Endodermal cell (in vitro differentiated cells): ENCODE measurements at regions not wholly inside any gene's neighbourhood (a gene's known extent, or its start where the extent isn't known, plus 50 kb on each side); places are given as distances from the start of the nearest gene placed in this dataset.

ENCODE experiments used
- DNase-seq: peaks from one replicate; pipeline ENCODE4 v3.0.0-alpha.2; 2017
- H3K27ac ChIP-seq: 2 replicates; pipeline ENCODE4 v1.5.1; 2013; ENCODE audit warnings: mild to moderate bottlenecking, low read depth, low read length, moderate library complexity
- H3K27me3 ChIP-seq: 2 replicates; pipeline ENCODE4 v1.6.1; 2013; ENCODE audit warnings: mild to moderate bottlenecking, low read length, moderate library complexity; ENCODE audit not compliant: insufficient read depth, control insufficient read depth, poor library complexity, severe bottlenecking
- H3K36me3 ChIP-seq: 2 replicates; pipeline ENCODE4 v1.7.0; 2013; ENCODE audit warnings: mild to moderate bottlenecking, low read length, moderate library complexity; ENCODE audit not compliant: control insufficient read depth, insufficient read depth
- H3K4me1 ChIP-seq: one replicate; pipeline ENCODE4 v1.7.0; 2013; ENCODE audit warnings: low read length; ENCODE audit not compliant: control insufficient read depth, insufficient read depth
- H3K4me3 ChIP-seq: 2 replicates; pipeline ENCODE4 v1.5.1; 2013; ENCODE audit warnings: mild to moderate bottlenecking, low read length, moderate library complexity
- H3K9ac ChIP-seq: 2 replicates; pipeline ENCODE4 v1.6.1; 2013; ENCODE audit warnings: mild to moderate bottlenecking, low read length, moderate library complexity; ENCODE audit not compliant: poor library complexity, severe bottlenecking; ENCODE audit errors: extremely low read depth
- H3K9me3 ChIP-seq: 2 replicates; pipeline ENCODE4 v1.6.1; 2013; ENCODE audit warnings: mild to moderate bottlenecking, low read length, moderate library complexity; ENCODE audit not compliant: control insufficient read depth
- H3K27ac Mint-ChIP-seq: 2 replicates; pipeline ENCODE4 v1.8.0; 2020; ENCODE audit warnings: mixed read lengths
- H3K27me3 Mint-ChIP-seq: 2 replicates; pipeline ENCODE4 v1.8.0; 2021; ENCODE audit warnings: mild to moderate bottlenecking, mixed read lengths; ENCODE audit not compliant: insufficient read depth
- H3K36me3 Mint-ChIP-seq: 2 replicates; pipeline ENCODE4 v1.8.0; 2020; ENCODE audit warnings: low read depth, mixed read lengths
- H3K4me1 Mint-ChIP-seq: 2 replicates; pipeline ENCODE4 v1.8.0; 2020; ENCODE audit warnings: mixed read lengths
- H3K4me3 Mint-ChIP-seq: 2 replicates; pipeline ENCODE4 v1.8.0; 2020; ENCODE audit warnings: mild to moderate bottlenecking, moderate library complexity, mixed read lengths
- H3K9me3 Mint-ChIP-seq: 2 replicates; pipeline ENCODE4 v1.8.0; 2020; ENCODE audit warnings: mild to moderate bottlenecking, mixed read lengths
- WGBS, 2 experiments: methylation state at CpG; one replicate each; pipeline versions ENCODE4 v1.1.5 to v1.1.7; 2013; ENCODE audit warnings: missing lambda C conversion rate in 2 of 2, mixed read lengths in 1 of 2; ENCODE audit not compliant: insufficient coverage in 1 of 2, insufficient read length in 1 of 2; 5-methylcytosine and 5-hydroxymethylcytosine counted together
- TF ChIP-seq, protein P1 (sequence below): fragments of 200-600 bp; sonication (generic); conservative IDR thresholded peaks from 2 replicates; pipeline ENCODE4 v1.5.0; 2021; ENCODE audit warnings: antibody characterized with exemption, mild to moderate bottlenecking

DNA sequence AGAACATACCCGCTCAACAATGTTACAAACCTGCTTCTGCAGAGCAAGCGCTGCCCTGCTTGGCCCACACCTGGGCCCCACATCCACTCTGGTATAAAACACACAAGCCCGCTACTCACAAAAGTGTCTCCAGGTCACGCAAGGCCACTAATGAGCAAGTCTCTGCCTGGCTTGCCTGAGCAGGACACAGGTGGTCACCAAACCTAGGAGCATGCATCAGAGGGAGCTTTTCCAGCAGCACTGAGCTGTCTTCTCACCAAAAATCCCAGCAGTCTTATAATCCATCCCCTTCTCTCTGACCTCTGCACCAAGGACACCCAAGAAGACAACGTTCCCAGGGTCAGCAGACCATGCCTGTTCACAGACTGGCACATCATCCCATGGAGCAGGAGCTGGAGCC lies 100.8 kb downstream of the DLL1 start:
- no peaks in the 10 kb centered on the region for H3K27me3 Mint-ChIP-seq
- no peak overlapping the region for H3K27ac Mint-ChIP-seq
- TF ChIP-seq, protein P1, sequence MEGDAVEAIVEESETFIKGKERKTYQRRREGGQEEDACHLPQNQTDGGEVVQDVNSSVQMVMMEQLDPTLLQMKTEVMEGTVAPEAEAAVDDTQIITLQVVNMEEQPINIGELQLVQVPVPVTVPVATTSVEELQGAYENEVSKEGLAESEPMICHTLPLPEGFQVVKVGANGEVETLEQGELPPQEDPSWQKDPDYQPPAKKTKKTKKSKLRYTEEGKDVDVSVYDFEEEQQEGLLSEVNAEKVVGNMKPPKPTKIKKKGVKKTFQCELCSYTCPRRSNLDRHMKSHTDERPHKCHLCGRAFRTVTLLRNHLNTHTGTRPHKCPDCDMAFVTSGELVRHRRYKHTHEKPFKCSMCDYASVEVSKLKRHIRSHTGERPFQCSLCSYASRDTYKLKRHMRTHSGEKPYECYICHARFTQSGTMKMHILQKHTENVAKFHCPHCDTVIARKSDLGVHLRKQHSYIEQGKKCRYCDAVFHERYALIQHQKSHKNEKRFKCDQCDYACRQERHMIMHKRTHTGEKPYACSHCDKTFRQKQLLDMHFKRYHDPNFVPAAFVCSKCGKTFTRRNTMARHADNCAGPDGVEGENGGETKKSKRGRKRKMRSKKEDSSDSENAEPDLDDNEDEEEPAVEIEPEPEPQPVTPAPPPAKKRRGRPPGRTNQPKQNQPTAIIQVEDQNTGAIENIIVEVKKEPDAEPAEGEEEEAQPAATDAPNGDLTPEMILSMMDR = no peak
- H3K9me3 Mint-ChIP-seq = peaks cover 12% of the 10 kb centered on the region
- no peaks in the 10 kb centered on the region for H3K36me3 ChIP-seq
- H3K9ac ChIP-seq = no peak overlapping the region
- no peak overlapping the region for H3K27ac ChIP-seq
- no peaks in the 10 kb centered on the region for H3K4me1 ChIP-seq
- no peaks in the 10 kb centered on the region for H3K36me3 Mint-ChIP-seq
- H3K9me3 ChIP-seq = peaks cover 7% of the 10 kb centered on the region
- H3K4me1 Mint-ChIP-seq = no peaks in the 10 kb centered on the region
- no peak overlapping the region for H3K4me3 ChIP-seq
- WGBS, 2 experiments = 92 to 100% methylated on average over 2 to 5 of the region's 5 CpGs
- H3K27me3 ChIP-seq = no peaks in the 10 kb centered on the region
- H3K4me3 Mint-ChIP-seq = no peak overlapping the region
- DNase-seq = no peak

DNA sequence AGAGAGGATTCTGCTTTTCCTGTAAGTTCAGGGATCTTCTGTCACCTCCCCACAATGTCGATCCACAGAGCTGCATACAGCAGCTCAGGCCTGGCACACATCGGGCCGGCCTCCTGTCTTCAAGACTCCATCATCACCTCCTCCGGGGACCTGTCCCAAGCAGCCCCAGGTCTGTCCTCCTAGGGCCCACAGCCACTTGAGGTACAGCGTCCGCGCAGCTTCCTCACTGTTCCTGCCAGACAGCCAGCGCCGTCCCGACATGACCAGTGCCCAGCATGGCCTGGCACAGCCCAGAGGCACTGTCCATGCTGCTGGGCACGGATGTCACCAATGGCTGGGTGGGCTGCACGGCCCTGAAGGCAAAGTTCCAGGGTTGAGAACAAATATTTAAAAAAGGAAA lies 101.6 kb downstream of the DLL1 start:
- no peaks in the 10 kb centered on the region for H3K4me1 Mint-ChIP-seq
- Histone ChIP-seq H3K27ac (no peak overlapping the region), H3K4me3 (no peak overlapping the region), H3K4me1 (no peaks in the 10 kb centered on the region), H3K9ac (no peak overlapping the region), H3K36me3 (no peaks in the 10 kb centered on the region), H3K9me3 (peaks cover 4% of the 10 kb centered on the region), H3K27me3 (no peaks in the 10 kb centered on the region)
- no peak for DNase-seq
- no peak overlapping the region for H3K4me3 Mint-ChIP-seq
- H3K27me3 Mint-ChIP-seq = no peaks in the 10 kb centered on the region
- TF ChIP-seq, protein P1 = no peak
- H3K9me3 Mint-ChIP-seq = peaks cover 6% of the 10 kb centered on the region
- 82 to 93% methylated on average over 9 to 12 of the region's 12 CpGs for WGBS, 2 experiments
- no peaks in the 10 kb centered on the region for H3K36me3 Mint-ChIP-seq
- no peak overlapping the region for H3K27ac Mint-ChIP-seq

DNA sequence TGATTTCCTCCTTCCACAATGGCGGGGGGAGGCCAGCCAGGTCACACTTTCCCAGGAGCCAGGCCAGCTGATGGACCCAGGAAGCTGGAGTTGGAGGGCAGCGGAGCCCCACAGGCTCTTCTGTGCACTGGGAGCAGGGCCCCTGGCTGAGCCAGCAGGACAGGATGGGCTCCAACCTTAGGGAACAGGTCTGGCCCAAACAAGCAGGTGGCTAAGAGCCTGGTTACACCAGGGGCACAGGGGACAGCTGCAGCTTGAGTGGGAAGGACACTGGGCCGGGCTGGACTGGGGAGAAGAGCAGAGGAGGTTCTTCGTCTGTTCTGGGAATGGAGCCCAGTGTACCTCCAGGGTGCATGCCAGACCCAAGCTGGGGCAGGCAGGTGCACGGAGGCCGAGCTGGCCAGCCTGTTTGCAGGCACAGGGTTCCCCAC lies 102.3 kb downstream of the DLL1 start:
- Mint-ChIP-seq H3K4me3 (no peak overlapping the region), H3K9me3 (peaks cover 1% of the 10 kb centered on the region), H3K27me3 (no peaks in the 10 kb centered on the region), H3K4me1 (no peaks in the 10 kb centered on the region), H3K27ac (no peak overlapping the region), H3K36me3 (no peaks in the 10 kb centered on the region)
- H3K9me3 ChIP-seq = no peaks in the 10 kb centered on the region
- TF ChIP-seq, protein P1 = no peak
- H3K4me1 ChIP-seq = no peaks in the 10 kb centered on the region
- H3K4me3 ChIP-seq = no peak overlapping the region
- no peaks in the 10 kb centered on the region for H3K27me3 ChIP-seq
- 74 to 87% methylated on average over 3 to 6 of the region's 6 CpGs for WGBS, 2 experiments
- DNase-seq = no peak
- no peaks in the 10 kb centered on the region for H3K36me3 ChIP-seq
- no peak overlapping the region for H3K27ac ChIP-seq
- no peak overlapping the region for H3K9ac ChIP-seq
